GM12873 (cell line): ENCODE measurements at regions not wholly inside any gene's neighbourhood (a gene's known extent, or its start where the extent isn't known, plus 50 kb on each side); places are given as distances from the start of the nearest gene placed in this dataset.

Experiments
- TF ChIP-seq, protein P1 (sequence below): IDR thresholded peaks from 2 replicates; pipeline ENCODE4 v1.5.1; 2012; ENCODE audit warnings: low read depth, mild to moderate bottlenecking, moderate library complexity, low read length, control low read depth; ENCODE audit not compliant: insufficient read depth; ENCODE audit errors: missing control alignments

GRCh38 chr2:7121851-7122250, 204.6 kb downstream of the RNF144A start:
- TF ChIP-seq, protein P1, sequence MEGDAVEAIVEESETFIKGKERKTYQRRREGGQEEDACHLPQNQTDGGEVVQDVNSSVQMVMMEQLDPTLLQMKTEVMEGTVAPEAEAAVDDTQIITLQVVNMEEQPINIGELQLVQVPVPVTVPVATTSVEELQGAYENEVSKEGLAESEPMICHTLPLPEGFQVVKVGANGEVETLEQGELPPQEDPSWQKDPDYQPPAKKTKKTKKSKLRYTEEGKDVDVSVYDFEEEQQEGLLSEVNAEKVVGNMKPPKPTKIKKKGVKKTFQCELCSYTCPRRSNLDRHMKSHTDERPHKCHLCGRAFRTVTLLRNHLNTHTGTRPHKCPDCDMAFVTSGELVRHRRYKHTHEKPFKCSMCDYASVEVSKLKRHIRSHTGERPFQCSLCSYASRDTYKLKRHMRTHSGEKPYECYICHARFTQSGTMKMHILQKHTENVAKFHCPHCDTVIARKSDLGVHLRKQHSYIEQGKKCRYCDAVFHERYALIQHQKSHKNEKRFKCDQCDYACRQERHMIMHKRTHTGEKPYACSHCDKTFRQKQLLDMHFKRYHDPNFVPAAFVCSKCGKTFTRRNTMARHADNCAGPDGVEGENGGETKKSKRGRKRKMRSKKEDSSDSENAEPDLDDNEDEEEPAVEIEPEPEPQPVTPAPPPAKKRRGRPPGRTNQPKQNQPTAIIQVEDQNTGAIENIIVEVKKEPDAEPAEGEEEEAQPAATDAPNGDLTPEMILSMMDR = no peak

- TF ChIP-seq, protein P1 = no peak
These were observed 209.9 kb downstream of the RNF144A start for GRCh38 chr2:7127156-7127555.

DNA sequence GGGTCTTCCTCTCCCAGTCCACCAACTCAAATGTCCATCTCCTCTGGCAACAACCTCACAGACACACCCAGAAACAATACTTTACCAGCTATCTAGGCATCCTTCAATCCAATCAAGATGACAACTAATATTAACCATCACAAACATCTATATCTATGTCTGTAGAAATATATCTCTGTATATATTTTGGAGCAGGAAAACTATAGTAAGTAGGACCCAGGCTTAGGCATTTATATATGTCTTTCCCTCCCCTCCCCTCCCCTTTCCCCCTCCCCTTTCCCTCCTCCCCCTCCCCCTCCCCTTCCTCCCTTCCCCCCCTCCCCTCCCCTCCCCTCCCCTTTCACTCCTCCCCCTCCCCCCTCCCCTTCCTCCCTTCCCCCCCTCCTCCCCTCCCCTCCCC, 210.5 kb downstream of the RNF144A start:
- TF ChIP-seq, protein P1 = no peak

DNA sequence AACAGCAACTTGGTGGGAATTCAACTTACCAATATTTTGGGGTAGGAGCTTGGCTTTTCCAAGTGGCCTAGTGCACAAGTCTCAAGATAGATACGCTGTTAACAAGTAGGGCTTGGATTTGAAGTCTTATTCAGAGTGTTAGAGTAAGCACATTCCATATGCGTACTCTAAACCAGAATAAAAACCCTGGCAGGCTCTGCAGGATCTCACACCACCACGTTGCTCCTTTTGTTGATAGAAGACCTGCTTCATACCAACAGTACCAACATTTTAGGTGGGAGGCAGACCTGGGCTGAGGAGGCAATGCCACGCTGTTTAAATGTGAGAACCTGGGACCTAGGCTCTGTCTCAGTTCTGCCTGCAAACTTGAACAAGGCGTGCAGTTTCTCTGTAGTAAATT, 214.0 kb downstream of the RNF144A start:
- TF ChIP-seq, protein P1 = no peak

- TF ChIP-seq, protein P1 = no peak
These were observed 215.5 kb downstream of the RNF144A start for GRCh38 chr2:7132753-7133152.

GRCh38 chr2:7133521-7133920, 216.3 kb downstream of the RNF144A start:
- TF ChIP-seq, protein P1 = peak; percentile 38

DNA sequence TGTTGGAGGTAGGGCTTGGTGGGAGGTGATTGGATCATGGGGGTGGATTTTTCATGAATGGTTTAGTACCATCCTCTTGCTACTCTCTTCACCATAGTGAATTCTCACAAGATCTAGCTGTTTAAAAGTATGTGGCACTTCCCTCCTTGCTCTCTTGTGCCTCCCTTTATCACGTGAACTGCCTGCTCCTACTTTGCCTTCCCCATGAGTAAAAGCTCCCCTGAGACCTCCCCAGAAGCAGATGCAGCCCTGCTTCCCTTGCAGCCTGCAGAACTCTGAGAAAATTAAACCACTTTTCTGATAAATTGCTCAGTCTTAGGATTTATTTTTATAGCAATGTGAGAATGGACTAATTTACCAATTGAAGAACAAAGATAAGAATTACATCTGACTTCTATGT, 223.1 kb downstream of the RNF144A start:
- TF ChIP-seq, protein P1 = no peak
